Posterior cingulate gyrus (tissue), 11 donors: ENCODE measurements at regions not wholly inside any gene's neighbourhood (a gene's known extent, or its start where the extent isn't known, plus 50 kb on each side); places are given as distances from the start of the nearest gene placed in this dataset.
"Not testable (repeated sequence)": the region's sequence is repeated elsewhere in the genome, so short reads cannot be mapped to it uniquely, and the experiment has no call there.

Experiments
- DNase-seq, 10 donors: peaks; one replicate each; pipeline versions ENCODE4 v3.0.0 to v3.0.0-alpha.2; 2020 to 2021; ENCODE audit warnings: mixed read lengths in 3 of 10
- intact Hi-C: fragments of 100-400 bp; cut with DNase I; formaldehyde crosslinking; loops from one replicate; pipeline ENCODE4 v1.15.1; 2023

GRCh38 chr14:21846227-21846885 lies 172.7 kb upstream of the OR4E1 start:
- intact Hi-C loops: no loop called here
- peak in 6 of 10 donors; percentile 13 to 86 (median 62) for DNase-seq

- intact Hi-C loops: no loop called here
- DNase-seq: no peak
Measured at GRCh38 chr14:21840765-21841164, 167.1 kb upstream of the OR4E1 start.

- intact Hi-C loops: no loop called here
- no peak for DNase-seq
Measured at GRCh38 chr14:21833836-21834235, 160.2 kb upstream of the OR4E1 start.

GRCh38 chr14:21825845-21826244 lies 152.2 kb upstream of the OR4E1 start:
- intact Hi-C loops: no loop called here
- DNase-seq: no peak

- intact Hi-C loops: no loop called here
- no peak for DNase-seq
Measured at GRCh38 chr14:21825149-21825743, 151.6 kb upstream of the OR4E1 start.

- intact Hi-C loops: no loop called here
- DNase-seq: no peak
Measured at GRCh38 chr14:21822109-21822508, 148.5 kb upstream of the OR4E1 start.

GRCh38 chr14:21820631-21821030 lies 147.0 kb upstream of the OR4E1 start:
- DNase-seq: no peak
- intact Hi-C loops: no loop called here

GRCh38 chr14:21819891-21820290 lies 146.3 kb upstream of the OR4E1 start:
- DNase-seq, intact Hi-C loops: not testable (repeated sequence)

GRCh38 chr14:21817010-21817409 lies 143.4 kb upstream of the OR4E1 start:
- intact Hi-C loops: not testable (repeated sequence)

GRCh38 chr14:21807975-21808374 lies 134.4 kb upstream of the OR4E1 start:
- intact Hi-C loops: no loop called here
- DNase-seq: no peak

More at GRCh38 chr14:21817010-21817409, 143.4 kb upstream of the OR4E1 start:
- not testable (repeated sequence) for DNase-seq

GRCh38 chr14:21804981-21805380 lies 131.4 kb upstream of the OR4E1 start:
- intact Hi-C loops: no loop called here

GRCh38 chr14:21802441-21802840 lies 128.8 kb upstream of the OR4E1 start:
- no peak for DNase-seq
- intact Hi-C loops: no loop called here

More at GRCh38 chr14:21804981-21805380, 131.4 kb upstream of the OR4E1 start:
- DNase-seq: no peak

GRCh38 chr14:21796916-21797315 lies 123.3 kb upstream of the OR4E1 start:
- intact Hi-C loops: no loop called here
- DNase-seq: peak in 4 of 10 donors; percentile 6 to 58 (median 34)

- no peak for DNase-seq
- intact Hi-C loops: no loop called here
Measured at GRCh38 chr14:21795456-21795855, 121.8 kb upstream of the OR4E1 start.

GRCh38 chr14:21791749-21792148 lies 118.1 kb upstream of the OR4E1 start:
- DNase-seq: no peak
- intact Hi-C loops: no loop called here

GRCh38 chr14:21788687-21789086 lies 115.1 kb upstream of the OR4E1 start:
- intact Hi-C loops, DNase-seq: not testable (repeated sequence)

GRCh38 chr14:21787242-21787641 lies 113.6 kb upstream of the OR4E1 start:
- intact Hi-C loops, DNase-seq: not testable (repeated sequence)

- intact Hi-C loops: no loop called here
- DNase-seq: peak in 2 of 10 donors; percentile 64
Measured at GRCh38 chr14:21781543-21781942, 107.9 kb upstream of the OR4E1 start.

- intact Hi-C loops: no loop called here
- DNase-seq: no peak
Measured at GRCh38 chr14:21780429-21781084, 106.9 kb upstream of the OR4E1 start.

- DNase-seq: no peak
- intact Hi-C loops: no loop called here
Measured at GRCh38 chr14:21771671-21772070, 98.1 kb upstream of the OR4E1 start.

- DNase-seq: no peak
Measured at GRCh38 chr14:21768875-21769257, 95.2 kb upstream of the OR4E1 start.

More at GRCh38 chr14:21768875-21769257, 95.2 kb upstream of the OR4E1 start:
- intact Hi-C loops: no loop called here
